HG03159 (cell line): ENCODE measurements at regions not wholly inside any gene's neighbourhood (a gene's known extent, or its start where the extent isn't known, plus 50 kb on each side); places are given as distances from the start of the nearest gene placed in this dataset.
A peak's percentile ranks its signal among the peaks of the same experiment; 100 is the strongest.

ENCODE experiments used
- ATAC-seq: cut with Tn5 transposase; IDR thresholded peaks from one replicate; pipeline ENCODE4 v1.9.1; 2021; ENCODE audit warnings: mild to moderate bottlenecking, moderate library complexity; ENCODE audit not compliant: unreplicated experiment

DNA sequence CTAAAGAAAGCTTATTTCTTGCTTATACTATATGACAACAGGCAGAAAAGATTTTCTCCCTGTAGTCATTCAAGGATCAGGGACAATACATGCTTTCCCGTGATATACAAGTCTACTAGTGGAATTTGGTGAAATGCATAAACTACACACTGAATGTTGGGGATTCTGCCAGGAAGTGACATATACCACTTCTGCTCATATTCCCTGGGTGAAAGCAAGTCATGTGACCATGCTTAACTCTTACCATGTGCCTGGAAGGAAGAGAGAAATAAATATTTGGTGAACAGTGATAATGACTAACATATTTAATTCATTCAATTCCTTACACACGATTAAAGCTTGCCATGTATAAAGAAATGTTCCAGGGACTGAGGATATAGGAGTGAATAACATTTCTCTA, 534.6 kb downstream of the PPARGC1A start:
- no peak for ATAC-seq

DNA sequence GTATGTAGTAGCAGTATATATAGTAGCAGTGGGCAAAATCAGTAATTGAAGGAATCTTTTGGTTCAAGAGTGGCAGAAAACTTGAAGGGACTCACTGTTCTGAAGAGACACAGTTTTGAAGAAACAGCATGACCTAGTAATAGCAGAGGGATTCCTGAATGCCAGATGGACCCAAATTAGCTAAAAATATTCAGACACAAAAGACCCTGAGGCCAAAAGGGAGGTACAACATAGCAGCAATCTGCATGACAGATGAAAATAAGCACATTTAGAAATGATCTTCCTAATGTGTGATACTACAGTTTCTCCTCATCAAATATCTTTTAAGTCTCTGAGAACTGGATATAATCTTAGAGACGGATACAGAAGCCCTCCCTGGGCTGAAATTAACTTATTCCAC, 536.6 kb downstream of the PPARGC1A start:
- ATAC-seq: no peak

GRCh38 chr4:23348789-23349498, 540.9 kb downstream of the PPARGC1A start:
- ATAC-seq: no peak

DNA sequence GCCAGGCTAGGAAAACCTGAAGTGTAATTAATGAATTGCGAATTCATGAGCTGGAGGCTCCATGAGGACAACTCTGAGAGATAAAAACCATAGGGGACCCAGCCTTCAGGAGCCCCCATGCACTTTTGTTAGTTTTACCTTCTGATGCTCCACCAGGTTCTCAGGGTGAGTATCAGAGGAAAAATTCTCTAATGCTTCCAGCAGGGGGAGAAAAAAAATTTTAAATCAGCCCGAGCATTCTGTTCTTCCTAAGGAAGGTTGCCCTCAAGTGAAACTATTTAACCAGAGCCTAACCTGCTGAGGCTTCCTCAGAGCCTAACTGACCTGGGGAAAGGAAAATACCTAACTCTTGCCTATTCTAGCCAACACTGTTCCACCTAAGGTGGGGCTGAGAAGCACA, 552.6 kb downstream of the PPARGC1A start:
- no peak for ATAC-seq

- ATAC-seq: peak; percentile 88
Observed at GRCh38 chr4:23333946-23334878, 555.6 kb downstream of the PPARGC1A start.

DNA sequence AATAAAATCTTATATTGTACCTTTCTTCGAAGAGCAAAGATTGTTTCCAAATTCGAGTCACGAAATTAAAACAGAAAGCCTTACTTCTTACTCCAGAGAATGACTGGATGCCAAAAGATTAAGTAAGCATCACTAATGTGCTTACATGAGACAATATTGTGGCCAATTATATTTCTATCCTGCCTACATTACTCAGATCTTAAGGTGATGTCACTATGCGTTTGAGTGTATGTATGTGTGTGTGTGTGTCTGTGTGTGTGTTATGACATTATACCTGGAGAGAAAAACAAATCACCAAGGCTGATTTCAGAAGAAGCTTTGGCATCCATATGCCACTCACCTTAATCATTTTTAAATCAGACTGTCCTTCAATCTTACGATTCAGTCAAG, 556.3 kb downstream of the PPARGC1A start:
- no peak for ATAC-seq

GRCh38 chr4:23332313-23332712, 557.5 kb downstream of the PPARGC1A start:
- no peak for ATAC-seq

DNA sequence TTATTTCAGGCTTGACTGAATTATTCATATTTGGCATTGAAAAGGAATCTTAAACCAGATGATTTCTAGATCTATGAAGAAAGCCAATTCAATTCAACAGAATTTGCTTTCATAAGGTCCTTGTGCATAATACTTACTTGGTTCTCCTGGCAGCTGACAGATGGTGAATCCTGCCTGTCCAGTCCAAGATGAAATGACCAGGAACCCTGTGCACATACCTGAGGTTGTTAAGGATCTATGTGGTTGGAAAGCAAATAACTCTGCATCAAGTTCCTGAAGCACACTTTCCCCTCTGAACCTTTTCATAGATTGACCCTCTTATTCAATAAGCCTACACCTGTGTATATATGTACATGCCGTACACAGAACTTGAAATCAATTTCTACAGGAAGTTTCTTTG, 562.7 kb downstream of the PPARGC1A start:
- ATAC-seq: no peak

GRCh38 chr4:23324021-23324690, 565.7 kb downstream of the PPARGC1A start:
- no peak for ATAC-seq

DNA sequence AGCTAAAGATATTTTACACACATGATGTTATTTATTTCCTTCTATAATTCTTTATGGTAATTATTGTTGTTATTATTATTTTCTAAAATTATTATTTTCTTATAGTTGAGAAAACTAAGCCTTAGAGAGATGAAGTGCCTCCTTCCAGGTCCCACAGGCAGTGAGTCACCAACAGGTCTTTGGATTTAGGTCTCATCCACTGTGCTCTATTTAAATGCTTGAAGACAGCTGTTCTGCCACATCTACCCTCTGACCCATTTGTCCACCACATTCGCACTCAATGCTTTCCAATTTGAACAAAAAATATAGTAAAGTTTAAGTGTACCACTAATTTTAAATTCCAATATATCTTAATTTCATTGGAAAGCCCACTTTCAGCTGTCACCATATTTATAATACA, 566.4 kb downstream of the PPARGC1A start:
- ATAC-seq: no peak

- ATAC-seq: no peak
Observed at GRCh38 chr4:23322732-23323131, 567.1 kb downstream of the PPARGC1A start.

DNA sequence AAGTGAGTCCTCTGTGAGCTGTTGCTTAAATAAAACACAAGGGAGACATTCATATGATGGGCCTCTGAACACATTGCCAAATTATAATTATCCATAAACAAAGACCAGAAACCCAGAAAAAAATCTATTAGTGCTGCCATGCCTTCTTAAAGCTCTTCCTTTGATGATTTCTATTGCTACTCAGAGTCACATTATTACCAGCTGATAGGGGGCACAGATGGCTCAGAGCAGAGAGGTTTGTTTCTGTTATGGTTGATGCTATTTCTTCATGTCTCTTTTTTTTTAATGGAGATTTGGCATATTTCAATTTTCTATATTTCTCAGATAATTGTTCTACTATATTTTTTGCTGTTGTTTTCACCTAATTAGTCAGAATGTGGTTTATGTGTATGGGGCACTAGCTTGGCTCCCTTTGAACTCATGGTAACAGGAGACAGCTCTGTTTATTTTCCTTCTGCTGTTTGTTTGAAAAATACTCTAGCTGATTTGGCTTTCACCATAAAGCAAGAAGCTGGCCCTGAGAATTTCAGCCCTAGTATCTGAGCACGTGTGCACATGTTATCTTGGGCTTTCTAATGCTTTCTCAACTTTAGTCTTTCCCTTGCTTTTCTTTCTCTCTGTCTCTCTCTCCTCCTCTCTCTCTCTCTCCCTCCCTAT, 568.8 kb downstream of the PPARGC1A start:
- ATAC-seq: no peak

- no peak for ATAC-seq
Observed at GRCh38 chr4:23312686-23313085, 577.2 kb downstream of the PPARGC1A start.

GRCh38 chr4:23311983-23312382, 577.9 kb downstream of the PPARGC1A start:
- no peak for ATAC-seq

DNA sequence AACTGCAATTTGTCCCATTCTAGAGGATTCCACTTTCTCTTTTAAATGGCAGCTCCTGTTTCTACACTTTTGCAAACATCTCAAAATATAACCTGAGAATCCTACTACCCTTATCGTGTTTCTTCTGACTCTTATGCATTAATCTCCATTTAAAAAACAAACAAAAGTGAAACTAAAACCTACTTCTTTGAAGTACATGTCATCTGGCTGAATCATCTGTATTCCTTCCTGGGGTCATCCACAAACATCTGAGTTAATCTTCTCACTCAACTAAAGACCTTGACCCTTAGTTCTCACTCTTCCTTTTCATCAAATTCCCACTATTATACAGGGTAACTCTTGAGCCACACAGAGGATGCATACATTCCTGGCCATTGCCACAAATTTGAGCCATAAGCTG, 584.8 kb downstream of the PPARGC1A start:
- ATAC-seq: no peak

GRCh38 chr4:23298371-23298770, 591.5 kb downstream of the PPARGC1A start:
- no peak for ATAC-seq

DNA sequence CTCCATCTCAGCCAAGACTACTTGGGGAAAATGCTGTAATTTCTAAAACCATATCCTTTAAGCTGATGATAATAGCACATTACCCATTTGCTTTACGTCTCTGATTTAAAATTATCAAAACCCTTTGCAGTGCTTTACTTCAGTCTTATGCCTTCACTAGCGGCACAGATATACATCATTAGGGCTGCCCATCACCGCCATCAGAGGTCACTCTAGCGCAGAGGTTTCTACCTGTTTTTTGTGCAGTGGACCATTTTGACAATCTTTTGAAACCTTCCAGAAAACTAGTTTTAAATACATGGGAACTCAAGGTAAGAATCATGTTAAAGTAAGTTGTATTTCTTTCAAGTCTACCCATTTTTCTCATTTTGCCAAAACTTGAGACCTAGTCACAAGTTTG, 592.5 kb downstream of the PPARGC1A start:
- no peak for ATAC-seq

GRCh38 chr4:23291139-23291538, 598.4 kb downstream of the GBA3 start:
- no peak for ATAC-seq

GRCh38 chr4:23290656-23291055, 597.9 kb downstream of the GBA3 start:
- ATAC-seq: no peak

- ATAC-seq: no peak
Observed at GRCh38 chr4:23279377-23279986, 586.7 kb downstream of the GBA3 start.

DNA sequence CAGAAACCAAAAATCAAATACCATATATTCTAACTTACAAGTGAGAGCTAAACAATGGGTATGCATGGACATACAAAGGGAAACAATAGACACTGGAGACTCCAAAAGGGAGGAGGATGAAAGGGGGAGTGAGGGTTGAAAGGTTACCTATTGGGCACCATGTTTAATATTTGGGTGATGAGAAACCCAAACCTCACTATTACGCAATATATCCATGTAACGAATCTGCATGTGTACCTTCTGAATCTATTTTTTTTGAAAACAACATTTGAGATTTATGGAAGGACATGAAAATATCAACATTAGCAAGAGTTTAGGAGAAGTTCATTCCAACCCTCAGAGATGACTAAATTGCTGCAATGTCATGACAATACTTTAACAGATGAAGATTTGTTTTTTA, 586.1 kb downstream of the GBA3 start:
- no peak for ATAC-seq
